ENCODE measurements at regions not wholly inside any gene's neighbourhood (a gene's known extent, or its start where the extent isn't known, plus 50 kb on each side); places are given as distances from the start of the nearest gene placed in this dataset.

DNA sequence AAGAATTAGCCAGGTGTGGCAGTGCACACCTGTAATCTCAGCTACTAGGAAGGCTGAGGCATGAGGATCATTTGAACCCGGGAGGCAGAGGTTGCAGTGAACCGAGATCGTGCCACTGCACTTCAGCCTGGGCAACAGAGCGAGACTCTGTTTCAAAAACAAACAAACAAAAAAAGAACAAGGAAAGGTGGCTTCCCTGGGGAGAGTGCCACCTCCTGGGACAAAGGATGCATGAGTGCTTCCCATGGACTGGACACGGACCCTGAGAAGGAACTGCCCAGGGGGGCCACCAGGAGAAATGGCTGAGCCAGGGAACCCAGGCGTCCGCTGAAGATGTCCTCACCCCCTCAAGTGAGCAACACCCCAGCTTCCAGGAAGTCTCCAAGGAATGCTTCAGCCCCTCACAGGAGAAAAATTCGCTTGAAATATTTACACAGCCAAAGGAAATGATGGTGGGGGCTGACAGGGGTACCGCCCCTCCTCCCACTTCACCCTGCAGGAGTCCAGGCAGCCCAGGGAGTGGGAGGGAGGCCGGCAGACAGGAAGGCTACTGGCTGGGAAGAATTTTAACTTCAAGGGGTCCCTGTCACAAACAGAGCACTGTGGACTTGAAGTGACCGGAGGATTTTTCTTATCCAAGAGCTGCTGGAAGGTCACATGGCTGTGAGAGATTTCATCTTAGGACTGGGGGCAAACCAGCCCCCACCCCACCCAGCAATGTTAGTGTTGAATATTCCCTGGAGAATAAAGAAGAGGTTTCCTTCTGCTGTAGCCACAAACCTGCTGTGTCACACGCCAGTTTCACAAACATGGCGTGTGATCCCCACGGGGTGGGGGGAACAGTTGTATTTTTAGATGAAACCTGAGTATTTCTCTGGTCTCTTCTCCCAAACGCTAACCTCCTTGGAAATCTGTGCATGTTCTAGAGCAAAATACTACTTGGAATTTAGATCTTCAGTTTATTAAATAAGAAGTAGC, 90.8 kb upstream of the SLC25A33 start:
- TF ChIP-seq, protein P1, sequence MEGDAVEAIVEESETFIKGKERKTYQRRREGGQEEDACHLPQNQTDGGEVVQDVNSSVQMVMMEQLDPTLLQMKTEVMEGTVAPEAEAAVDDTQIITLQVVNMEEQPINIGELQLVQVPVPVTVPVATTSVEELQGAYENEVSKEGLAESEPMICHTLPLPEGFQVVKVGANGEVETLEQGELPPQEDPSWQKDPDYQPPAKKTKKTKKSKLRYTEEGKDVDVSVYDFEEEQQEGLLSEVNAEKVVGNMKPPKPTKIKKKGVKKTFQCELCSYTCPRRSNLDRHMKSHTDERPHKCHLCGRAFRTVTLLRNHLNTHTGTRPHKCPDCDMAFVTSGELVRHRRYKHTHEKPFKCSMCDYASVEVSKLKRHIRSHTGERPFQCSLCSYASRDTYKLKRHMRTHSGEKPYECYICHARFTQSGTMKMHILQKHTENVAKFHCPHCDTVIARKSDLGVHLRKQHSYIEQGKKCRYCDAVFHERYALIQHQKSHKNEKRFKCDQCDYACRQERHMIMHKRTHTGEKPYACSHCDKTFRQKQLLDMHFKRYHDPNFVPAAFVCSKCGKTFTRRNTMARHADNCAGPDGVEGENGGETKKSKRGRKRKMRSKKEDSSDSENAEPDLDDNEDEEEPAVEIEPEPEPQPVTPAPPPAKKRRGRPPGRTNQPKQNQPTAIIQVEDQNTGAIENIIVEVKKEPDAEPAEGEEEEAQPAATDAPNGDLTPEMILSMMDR (conservative IDR thresholded peaks at IDR 0.05; ENCODE audit: low read length), result 0 out of 2 replicates have a peak, but pooled peaks have one; percentile 13
- no peak for TF ChIP-seq EZH2phosphoT487 (IDR thresholded peaks at IDR 0.05; ENCODE audit: borderline replicate concordance)
